GM19395 (cell line): ENCODE measurements at regions not wholly inside any gene's neighbourhood (a gene's known extent, or its start where the extent isn't known, plus 50 kb on each side); places are given as distances from the start of the nearest gene placed in this dataset.

Experiments used
- ATAC-seq: cut with Tn5 transposase; IDR thresholded peaks from one replicate; pipeline ENCODE4 v1.9.1; 2021; ENCODE audit warnings: mild to moderate bottlenecking, moderate library complexity; ENCODE audit not compliant: unreplicated experiment

DNA sequence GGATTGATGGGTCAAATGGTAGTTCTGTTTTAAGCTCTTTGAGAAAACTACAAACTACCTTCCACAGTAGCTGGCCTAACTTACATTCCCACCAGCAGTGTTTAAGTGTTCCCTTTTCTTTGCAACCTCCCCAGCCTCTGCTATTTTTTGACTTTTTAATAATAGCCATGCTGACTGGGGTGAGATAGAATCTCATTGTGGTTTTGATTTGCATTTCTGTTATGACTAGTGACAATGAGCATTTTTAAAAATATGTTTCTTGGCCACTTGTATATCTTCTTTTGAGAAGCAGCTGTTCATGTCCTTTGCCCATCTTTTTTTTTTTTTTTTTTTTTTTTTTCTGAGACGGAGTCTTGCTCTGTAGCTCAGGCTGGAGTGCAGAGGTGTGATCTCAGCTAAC is 155.2 kb upstream of the BMPER start:
- peak; percentile 87 for ATAC-seq

DNA sequence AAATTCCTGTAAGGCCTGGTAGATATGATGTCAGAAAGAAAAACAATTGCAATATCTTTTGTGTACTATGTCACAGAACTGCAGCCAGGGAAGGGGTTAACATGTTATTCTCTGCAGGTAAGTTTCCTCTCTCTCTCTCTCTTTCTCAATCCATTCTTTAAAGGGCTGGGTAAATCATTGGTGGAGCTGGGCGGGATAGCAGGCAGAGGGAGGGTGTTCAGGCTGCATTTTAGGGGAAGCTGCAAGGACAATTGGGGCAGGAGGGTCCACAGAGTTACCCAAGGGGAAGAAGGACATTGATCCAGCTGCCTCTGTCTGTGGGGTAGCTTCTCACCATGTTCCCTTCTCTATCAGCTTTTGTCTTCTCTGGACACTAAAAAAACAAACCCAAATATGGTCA is 153.9 kb upstream of the BMPER start:
- no peak for ATAC-seq

DNA sequence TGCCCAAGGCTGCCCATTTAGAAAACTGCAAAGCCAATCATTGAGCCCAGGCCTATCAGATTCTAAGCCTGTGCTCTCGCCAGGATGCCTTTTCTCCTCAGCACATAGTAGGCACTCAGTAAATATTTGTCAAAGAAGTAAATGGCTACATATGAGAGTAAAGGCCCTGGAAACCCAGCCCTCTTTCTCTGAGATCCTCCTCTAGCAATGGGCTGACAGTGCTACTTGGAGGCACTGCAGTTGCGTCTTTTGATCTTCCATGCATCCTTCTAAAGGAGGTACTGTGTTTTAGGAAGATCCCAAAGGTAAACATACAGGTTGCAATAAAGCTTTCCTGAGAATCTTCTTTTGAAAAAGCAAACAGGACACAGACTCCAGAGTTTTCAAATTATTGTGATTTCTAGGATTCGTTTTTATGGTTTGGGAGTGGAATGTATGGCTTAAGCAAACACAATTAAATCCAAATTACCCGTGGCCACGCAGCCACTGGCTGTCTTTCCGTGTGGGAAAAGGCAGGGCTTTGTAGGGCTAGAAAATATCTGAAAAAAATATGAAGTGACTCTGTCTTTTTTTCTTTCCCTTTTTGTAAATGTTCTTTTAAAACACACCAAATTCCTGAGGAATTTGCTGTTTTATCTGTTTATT is 151.3 kb upstream of the BMPER start:
- no peak for ATAC-seq

DNA sequence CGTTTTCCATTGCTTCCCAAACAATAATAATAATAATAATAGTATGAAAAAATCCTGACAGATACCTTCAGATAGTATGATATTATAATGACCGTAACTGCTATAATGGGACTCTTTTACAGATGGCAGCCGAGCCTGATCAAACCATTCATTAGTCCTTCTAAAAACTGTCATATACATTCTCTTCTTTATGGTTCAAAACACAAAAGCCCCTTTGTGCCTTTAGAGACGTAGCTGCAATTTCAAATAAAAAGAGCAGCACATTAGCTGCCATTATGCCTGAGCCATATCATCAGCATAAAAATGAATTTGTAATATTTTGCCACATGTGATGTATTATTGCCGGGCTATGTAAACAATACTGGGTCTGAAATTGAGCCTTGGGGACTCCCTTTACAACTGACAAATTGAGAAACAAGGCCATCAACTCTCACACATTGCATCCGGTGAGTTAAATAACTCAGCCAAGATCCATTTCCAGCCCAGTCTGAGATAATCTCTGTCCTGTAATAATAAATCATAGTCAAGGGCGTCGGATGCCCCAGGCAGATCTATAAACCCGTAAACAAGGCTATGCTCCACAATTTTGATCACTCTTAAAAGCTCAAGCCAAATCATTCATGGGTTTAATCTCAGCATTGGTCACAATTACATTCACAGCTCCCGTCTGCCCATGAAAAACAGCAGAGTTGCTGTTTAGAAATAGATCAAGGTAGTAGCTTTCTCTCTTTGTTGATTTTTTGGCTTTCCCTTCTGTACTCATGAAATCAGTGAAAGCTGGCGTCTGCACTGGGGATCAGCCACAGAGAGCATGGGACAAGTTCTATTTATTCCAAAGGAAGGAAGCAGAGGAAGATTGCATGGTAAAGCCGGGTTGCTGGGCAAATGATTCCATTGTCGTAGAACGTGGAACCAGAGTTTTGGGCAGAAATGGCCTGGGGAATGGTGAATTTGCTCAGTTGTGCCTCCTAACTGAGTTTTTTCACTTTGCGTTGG is 150.1 kb upstream of the BMPER start:
- no peak for ATAC-seq

DNA sequence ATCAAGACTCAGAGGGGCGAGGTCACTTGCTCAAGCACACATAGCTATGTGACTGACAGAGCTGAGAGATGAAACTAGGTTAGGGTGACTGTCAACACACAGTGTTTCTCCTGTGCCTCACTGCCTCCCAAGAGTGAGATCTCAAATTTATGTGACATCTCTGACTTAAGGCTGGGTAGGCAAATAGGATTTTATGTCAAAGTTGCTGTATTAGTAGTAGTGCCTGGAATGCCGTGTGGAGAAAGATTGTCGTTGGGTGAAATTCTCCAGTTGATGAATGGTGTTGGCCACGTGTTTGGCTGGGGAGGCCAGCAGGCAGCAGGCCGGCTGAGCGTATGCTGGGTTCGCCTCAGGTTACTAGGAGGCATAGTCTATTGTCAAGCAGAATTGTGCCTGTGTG is 148.3 kb upstream of the BMPER start:
- ATAC-seq, result no peak

DNA sequence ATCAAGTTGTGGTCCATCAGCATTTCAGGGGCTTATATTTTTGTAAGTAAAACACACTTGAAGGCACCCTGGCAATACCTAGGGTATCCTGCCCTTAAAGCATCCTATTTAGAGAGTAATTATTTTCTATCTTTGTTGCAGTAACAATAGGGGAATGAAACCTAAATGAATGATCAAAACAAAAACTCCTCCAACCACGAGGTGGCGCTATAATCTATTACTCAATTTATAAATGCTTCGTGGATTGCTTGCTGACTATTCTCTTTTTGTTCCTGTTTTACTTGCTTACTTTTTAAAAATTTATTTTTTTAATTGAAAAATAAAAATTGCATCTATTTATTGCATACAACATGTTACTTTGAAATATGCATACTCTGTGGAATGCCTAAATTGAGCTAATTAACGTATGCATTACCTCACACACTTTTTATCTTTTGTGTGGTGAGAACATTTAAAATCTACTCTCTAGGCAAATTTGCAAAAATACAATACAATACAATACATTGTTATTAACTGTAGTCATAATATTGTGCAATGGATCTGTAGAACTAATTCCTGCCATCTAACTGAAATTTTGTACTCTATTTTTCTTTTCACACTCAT is 147.7 kb upstream of the BMPER start:
- ATAC-seq, result no peak

DNA sequence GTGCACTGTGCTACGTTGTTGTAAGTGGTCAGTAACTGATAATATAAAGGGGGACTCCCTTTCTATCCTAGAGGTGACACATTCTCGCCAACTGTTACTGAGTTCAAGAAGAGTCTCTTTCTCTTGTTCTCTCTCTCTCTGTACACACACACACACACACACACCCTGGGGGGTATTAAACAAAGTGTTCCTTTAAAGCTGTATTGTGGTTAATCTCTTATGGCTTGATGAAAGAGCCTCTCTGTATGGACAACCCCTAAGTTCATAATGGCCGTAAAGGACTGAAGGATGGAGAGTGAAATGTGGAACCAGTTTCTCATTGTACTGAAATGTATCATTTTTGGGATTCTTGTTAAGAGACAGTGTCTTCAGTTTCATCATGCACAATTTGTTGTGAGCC is 145.2 kb upstream of the BMPER start:
- ATAC-seq, result no peak

DNA sequence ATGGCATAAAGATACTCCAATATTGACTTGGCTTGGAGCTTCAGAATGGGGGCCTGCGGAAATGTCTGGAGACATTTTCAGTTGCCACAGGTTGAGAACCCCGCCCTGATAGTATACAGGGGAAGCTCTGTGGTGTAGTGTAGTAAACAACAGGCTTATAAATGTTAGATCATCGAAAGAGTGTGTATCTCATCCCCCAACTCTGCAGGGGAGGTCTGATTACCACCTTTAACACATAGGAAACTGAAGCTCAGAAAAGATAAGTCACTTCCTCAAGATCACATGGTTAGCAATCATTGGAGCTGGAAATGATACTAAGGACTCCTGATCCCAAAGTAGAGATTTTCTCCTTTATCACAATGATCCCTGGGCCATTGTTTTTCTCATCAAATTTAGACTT is 144.5 kb upstream of the BMPER start:
- ATAC-seq, result no peak

DNA sequence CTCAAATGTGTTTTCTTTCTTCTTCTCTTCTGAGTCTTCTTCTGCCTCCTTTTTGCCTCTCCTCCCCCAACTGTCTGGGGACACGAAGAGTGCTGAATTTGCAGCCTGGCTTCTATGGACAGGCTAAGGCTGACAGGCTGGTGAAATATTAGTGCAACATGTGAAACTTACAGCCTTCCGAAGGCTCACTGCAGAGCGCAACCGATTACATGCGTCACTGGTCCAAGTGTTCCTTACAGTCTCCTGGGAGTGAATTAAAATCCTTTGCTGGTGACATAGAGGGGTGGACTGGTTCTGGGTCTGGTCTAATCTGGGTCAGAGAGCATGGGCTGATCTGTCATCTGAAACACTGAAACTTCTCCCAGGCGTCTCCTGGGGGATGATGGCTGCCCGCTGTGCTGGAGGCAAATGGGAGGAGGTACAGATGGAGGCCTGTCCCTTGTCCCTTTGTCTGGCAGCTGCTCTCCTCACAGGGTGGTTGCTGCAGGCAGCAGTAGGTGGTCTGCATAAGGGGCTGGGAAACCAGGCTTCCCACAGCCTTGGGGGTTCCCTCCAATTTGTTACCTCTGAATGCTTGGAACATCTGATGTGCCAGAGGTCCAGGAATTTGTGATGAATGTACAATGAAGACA is 143.8 kb upstream of the BMPER start:
- no peak for ATAC-seq

DNA sequence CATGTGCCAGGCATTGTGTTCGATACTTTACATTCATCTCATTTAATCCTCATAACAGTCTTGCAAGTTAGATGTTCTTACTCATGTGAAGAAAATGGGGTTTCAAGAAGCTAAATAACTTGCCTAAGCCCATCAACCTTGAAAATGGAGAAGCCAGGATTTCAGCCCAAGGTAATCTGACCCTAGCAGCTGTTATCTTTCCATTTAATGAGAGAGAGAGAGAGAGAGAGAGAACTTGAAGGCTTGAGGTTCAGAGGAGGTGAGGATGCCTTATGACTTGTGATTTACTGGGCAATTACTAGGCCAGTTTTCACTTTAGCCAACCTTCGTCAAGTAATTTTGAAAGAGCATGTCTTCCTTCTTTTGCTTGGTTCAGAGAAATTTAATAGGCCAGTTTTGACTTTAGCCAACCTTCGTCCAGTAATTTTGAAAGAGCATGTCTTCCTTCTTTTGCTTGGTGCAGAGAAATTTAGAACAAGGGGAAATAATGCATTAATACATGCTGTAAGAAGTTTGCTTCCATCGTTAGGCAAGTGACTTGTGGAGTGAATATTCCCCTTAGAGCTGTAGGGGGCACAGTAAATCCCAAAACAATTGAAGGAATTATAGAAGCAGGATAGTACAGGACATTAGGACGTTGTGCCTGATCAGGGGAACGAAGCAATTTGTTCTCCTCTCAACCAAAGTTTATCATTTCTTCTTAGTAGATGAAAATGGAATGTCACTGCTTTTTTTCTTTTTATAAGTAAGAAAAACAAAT is 143.0 kb upstream of the BMPER start:
- no peak for ATAC-seq

DNA sequence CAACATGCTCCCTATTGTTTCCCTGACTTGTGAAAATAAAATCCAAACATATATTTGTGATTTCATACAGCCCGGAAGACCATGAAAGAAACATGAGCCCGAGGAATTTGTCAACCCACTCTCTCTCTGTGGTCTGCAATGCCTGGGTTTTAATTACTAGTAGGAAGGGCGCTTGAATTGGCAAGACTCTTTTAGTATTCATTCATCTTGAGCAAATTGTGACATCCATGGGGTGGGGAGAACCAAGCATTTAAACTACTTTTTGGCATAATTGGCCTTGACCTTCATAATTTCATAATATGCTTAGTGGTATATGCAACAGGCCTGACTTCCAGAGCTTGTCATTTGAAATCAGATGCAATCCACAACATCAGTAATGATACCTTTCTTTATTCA is 142.4 kb upstream of the BMPER start:
- ATAC-seq, result no peak

DNA sequence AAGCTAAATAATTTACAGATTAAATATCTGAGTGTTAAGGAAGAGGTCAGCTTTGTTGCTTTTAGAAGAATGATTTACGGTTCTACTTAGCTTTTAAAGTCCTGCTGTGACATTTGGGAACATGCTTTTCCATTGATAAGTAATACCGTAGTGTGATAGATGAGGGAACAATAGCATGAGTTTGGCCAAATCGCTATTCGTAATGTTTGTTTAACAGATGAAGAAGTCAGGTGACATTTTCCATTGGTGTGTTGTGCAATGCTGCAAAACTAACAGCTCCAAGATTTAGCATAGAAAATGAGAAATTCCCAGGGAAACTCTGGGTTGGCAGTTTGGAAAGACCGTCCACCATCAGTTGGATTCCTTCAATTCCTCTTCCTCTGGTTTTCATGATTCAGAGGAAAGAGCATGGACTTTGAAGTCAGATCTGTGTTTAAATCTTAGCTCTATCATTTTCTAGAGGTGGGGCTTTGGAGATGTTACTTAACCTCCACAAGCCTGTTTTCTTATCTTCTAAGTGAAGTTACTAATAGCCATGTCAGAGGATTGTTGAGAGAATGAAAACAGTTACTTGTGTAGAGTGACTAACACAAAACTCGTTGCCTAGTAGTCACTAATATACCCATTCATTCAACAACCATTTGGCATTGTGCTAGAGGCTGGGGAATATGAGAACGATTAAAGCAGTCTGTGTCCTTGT is 140.4 kb upstream of the BMPER start:
- ATAC-seq, result no peak

DNA sequence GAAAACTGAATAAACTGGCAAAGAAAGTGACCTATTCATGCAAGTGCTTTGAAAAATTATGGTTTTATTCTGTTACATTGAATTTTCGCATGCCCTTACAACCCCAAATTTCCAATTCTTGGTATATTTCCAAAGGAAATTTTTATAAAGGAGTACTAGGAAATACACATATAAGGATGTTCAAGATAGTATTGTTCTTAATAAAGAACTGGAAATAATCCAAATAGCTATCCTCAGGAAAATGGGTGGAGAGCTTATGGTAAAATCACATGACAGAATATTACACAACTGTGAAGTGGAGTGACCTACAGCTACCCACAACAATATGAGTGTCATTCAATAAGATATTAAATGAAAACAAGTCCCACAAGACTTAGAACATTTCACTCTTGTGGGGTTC is 138.9 kb upstream of the BMPER start:
- no peak for ATAC-seq

DNA sequence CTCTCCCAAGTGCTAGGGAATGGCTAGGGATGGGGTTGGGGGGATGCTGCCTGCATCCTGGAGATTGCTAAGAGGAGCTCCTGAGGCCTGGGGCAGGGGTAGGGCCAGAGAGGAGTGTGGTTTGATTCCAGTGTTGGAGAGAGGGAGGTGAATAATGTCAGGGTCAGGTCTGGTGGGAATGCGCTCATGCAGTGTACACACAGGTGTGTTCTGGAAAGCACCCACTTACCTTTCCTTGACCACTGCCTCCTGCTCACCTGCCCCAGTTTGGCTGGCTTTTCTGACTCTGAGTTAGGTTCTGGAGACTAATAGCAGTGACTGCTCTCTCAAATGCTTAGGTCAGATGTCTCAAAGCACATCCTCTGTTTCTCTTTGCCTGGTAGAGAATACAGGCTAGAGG is 135.4 kb upstream of the BMPER start:
- ATAC-seq, result no peak

DNA sequence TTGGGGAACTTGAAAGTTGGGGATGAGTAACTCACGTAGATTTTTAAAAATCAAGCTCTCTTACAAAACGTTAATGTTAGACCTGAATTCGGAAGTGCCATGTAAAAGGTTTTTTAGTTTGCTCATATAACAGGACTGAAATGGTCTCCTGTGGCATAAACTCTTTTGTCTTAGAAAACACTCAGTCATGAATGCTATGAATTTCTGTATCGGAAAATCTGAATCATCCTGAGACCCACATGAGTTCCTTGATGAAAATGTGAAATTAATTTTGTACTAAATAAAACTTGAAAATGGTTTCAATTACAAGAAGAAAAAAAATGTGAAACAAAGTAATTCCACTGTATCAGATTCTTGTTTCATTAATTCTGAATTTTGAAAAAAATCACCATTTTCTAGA is 134.8 kb upstream of the BMPER start:
- ATAC-seq, result no peak

DNA sequence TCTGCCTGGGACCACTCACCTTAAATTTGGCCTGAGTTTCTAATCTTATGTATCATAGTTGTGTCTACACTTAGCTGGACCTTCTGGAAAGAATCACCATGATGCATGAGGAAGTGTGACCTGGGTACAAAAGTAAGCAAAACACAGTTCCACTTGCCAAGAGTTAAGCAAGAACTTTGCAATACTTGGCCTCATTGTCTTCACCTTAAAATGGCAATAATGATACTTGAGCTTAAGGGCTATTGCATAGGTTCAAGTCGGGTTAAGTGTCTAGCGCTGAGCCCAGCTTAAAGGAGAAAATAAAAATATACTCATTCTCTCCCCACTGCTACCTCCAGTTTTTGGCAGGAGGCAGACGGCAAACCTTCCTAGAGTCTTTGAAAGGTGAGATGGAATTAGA is 133.9 kb upstream of the BMPER start:
- ATAC-seq, result no peak

DNA sequence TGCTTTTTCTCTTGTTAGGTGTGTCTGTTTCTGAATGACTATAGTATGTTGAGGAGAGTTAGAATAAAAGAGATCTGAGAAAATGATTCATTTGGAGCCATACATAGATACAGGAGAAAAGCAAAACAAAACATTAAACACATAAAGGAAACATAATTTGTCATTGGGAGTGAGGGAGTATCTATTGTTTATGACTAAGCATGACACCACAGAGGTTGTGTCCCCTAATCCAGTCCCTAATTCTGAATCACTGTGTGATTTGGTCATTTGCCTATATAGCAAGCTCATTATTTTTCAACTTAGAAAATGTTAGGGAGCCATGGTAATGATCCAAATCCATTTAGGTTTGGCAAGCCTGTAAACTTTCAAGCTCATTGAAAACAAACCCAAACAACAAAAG is 132.3 kb upstream of the BMPER start:
- ATAC-seq, result no peak

DNA sequence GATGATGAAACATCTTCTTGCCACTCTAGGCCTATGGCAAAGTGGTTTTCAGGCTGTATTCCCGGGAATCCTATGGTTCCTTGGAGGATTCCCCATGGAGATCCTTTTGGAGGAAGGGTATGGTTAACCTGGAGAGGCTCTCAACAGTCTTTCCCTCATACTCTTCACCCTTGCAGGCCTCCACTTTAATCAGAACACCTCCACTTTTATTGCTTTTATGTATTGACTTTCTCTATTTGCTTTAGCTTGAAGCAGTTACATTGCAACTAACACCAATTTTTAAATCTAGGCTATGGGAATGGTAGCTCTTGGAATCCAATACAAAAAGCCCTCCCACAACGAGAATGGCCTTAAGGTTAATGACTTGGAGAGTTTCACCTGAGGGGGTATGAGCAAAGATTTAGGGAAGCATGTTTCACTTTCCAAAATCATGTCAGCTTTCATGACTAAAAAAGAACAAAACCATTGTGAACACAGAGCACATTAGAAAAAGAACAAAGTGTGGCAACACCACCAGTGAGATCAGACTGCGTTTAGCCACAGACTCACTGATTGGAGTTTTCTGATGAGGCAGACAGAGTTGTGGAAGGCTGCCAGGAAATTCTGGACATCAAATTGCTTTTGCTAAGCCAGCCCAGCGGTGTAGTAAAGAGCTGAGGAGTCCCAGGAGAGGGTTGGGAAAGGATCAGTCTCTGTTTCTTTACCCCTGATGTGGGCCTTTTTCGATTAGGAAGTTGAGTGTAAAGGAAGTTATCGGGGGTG is 130.4 kb upstream of the BMPER start:
- no peak for ATAC-seq

DNA sequence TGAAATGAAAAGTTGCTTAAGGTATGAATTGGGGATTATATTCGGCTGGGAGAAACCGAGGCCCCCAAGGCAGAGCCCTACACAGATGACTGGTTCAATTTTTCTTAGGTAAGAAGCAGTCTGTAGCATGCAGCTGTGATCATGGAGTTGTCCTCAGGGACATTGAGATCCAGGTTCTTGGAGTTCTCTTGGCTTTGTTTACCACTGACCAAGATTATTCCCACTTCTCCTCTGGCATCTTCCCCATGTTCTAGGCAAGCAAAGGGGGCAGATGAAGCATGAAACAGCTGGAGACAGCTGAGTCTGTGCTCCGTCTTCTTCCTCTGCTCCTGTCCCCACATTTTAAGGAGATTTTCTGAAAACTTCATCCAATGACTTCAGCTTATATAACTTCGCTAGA is 129.5 kb upstream of the BMPER start:
- no peak for ATAC-seq
